ENCODE measurements at regions not wholly inside any gene's neighbourhood (a gene's known extent, or its start where the extent isn't known, plus 50 kb on each side); places are given as distances from the start of the nearest gene placed in this dataset.

DNA sequence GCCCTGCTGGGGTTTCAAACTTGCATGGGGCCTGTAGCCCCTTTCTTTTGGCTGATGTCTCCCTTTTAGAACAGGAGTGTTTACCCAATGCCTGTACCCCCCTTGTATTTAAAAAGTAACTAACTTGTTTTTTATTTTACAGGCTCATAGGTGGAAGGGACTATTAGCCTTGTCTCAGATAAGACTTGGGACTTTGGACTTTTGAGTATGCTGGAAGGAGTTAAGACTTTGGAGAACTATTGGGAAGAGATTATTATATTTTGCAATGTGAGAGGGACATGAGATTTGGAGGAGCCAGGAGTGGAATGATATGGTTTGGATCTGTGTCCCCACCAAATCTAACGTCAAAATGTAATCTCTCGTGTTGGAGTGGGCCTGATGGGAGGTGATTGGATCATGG, 314.9 kb upstream of the SP8 start:
- Histone ChIP-seq H3K4me1 (ENCODE audit: insufficient read depth, low read length) (peaks cover 6% of the 10 kb centered on the region; the same call in 1 of the 2 replicates), H3K79me2 (ENCODE audit: low read length) (no peaks in the 10 kb centered on the region), H3K9me3 (ENCODE audit: low read length) (no peaks in the 10 kb centered on the region), H4K20me1 (ENCODE audit: low read length) (no peaks in the 10 kb centered on the region), H3K36me3 (ENCODE audit: low read depth, low read length) (no peaks in the 10 kb centered on the region), H3K4me2 (ENCODE audit: low read length) (no peak overlapping the region), H3K27me3 (ENCODE audit: low read length) (no peaks in the 10 kb centered on the region), H2AFZ (ENCODE audit: low read length) (no peak overlapping the region), H3K4me3 (ENCODE audit: low read length) (no peak overlapping the region), H3F3A (ENCODE audit: low read length, unreplicated experiment) (no peaks in the 10 kb centered on the region), H3K9me2 (replicated peaks; ENCODE audit: low read length) (no peaks in the 10 kb centered on the region), H3K9ac (ENCODE audit: low read length) (no peak overlapping the region), H3K27ac (ENCODE audit: low read length) (no peak overlapping the region)
- BruUV-seq (replicated peaks): no TSS peak
- CTCF ChIA-PET: no interaction called here
- DNase-seq (no peak), ATAC-seq (no peak)
- intact Hi-C loops (cut with micrococcal nuclease): no loop called here
- no peak for TF ChIP-seq EZH2phosphoT487 (IDR thresholded peaks at IDR 0.05; ENCODE audit: borderline replicate concordance, low read length)
- TF ChIP-seq, protein P1, sequence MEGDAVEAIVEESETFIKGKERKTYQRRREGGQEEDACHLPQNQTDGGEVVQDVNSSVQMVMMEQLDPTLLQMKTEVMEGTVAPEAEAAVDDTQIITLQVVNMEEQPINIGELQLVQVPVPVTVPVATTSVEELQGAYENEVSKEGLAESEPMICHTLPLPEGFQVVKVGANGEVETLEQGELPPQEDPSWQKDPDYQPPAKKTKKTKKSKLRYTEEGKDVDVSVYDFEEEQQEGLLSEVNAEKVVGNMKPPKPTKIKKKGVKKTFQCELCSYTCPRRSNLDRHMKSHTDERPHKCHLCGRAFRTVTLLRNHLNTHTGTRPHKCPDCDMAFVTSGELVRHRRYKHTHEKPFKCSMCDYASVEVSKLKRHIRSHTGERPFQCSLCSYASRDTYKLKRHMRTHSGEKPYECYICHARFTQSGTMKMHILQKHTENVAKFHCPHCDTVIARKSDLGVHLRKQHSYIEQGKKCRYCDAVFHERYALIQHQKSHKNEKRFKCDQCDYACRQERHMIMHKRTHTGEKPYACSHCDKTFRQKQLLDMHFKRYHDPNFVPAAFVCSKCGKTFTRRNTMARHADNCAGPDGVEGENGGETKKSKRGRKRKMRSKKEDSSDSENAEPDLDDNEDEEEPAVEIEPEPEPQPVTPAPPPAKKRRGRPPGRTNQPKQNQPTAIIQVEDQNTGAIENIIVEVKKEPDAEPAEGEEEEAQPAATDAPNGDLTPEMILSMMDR (conservative IDR thresholded peaks at IDR 0.05; ENCODE audit: low read depth, low read length): no peak
- POLR2A ChIA-PET (ENCODE audit: unreplicated experiment): no interaction called here

DNA sequence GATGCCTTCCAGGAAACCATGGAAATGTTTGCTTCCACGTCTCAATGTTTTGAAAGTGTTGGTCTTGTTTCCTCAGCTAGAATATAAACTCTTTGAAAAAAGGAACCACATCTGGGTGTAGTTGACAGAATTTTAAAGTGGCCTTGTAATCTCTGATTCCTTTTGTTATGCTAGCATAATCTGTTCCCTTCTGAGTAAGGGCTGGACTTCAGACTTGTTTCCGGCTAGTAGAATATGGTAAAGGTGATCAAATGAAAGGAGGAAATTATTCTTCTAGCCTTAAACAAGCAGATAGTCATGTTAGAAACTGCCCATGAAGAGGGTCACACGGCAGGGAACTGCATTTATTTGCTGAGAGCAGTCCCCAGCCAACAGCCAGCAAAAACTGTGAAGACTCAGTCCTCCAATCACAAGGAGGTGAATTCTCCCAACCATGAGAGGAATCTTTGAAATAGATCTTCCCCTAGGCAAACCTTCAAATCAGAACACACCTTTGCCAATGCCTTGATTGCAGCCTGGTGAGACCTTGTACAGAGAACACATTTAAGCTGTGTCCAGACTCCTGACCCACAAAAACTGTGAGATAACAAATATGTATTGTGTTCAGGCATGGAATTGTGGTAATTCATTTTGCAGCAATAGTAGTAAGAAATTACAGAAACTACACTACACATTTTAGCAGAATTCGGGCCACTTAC, 316.9 kb upstream of the SP8 start:
- H3K9me3 ChIP-seq (ENCODE audit: low read length): no peaks in the 10 kb centered on the region
- no peaks in the 10 kb centered on the region for H3K9me2 ChIP-seq (replicated peaks; ENCODE audit: low read length)
- intact Hi-C loops (cut with micrococcal nuclease): loop anchor here (1.0 kb wide), 1 partner anchor 27 kb away; no protein-coding TSS in a partner anchor
- CTCF ChIA-PET: no interaction called here
- H2AFZ ChIP-seq (ENCODE audit: low read length): no peak overlapping the region
- no peak overlapping the region for H3K4me2 ChIP-seq (ENCODE audit: low read length)
- TF ChIP-seq EZH2 (IDR thresholded peaks at IDR 0.05; ENCODE audit: low read length, unreplicated experiment) (no peak), EZH2phosphoT487 (IDR thresholded peaks at IDR 0.05; ENCODE audit: borderline replicate concordance, low read length) (no peak)
- TF ChIP-seq, protein P1 (conservative IDR thresholded peaks at IDR 0.05; ENCODE audit: low read depth, low read length): no peak
- H3K9ac ChIP-seq (ENCODE audit: low read length): no peak overlapping the region
- BruUV-seq (replicated peaks): no TSS peak
- H3K27me3 ChIP-seq (ENCODE audit: low read length): no peaks in the 10 kb centered on the region
- H3K36me3 ChIP-seq (ENCODE audit: low read depth, low read length): no peaks in the 10 kb centered on the region
- no peaks in the 10 kb centered on the region for H3K79me2 ChIP-seq (ENCODE audit: low read length)
- no peaks in the 10 kb centered on the region for H3F3A ChIP-seq (ENCODE audit: low read length, unreplicated experiment)
- H3K4me1 ChIP-seq (ENCODE audit: insufficient read depth, low read length): peaks cover 9% of the 10 kb centered on the region; the same call in 1 of the 2 replicates
- no peaks in the 10 kb centered on the region for H4K20me1 ChIP-seq (ENCODE audit: low read length)
- ATAC-seq: no peak
- no peak for DNase-seq
- no peak overlapping the region for H3K27ac ChIP-seq (ENCODE audit: low read length)
- POLR2A ChIA-PET (ENCODE audit: unreplicated experiment): no interaction called here
- no peak overlapping the region for H3K4me3 ChIP-seq (ENCODE audit: low read length)

DNA sequence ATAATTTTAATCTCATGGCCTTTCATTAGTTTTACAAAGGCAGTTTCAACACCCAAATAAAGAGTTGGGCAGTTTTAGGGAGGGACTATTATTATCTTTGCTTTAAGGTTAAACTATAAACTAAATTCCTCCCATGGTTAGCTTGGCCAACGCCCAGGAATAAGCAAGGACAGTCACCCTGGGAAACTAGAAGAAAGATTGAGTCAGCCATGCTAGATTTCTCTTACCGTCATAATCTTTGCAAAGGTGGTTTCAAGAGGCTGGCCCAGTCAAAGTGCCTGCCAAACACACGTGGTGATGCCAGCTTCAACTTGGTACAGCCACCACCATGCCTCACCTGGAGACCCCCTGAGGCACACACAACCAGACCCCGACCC, 317.4 kb upstream of the SP8 start:
- Histone ChIP-seq H2AFZ (ENCODE audit: low read length) (no peak overlapping the region), H3K79me2 (ENCODE audit: low read length) (no peaks in the 10 kb centered on the region), H3K9ac (ENCODE audit: low read length) (no peak overlapping the region), H3K4me3 (ENCODE audit: low read length) (no peak overlapping the region), H4K20me1 (ENCODE audit: low read length) (no peaks in the 10 kb centered on the region), H3K27ac (ENCODE audit: low read length) (no peak overlapping the region), H3K36me3 (ENCODE audit: low read depth, low read length) (no peaks in the 10 kb centered on the region), H3K9me3 (ENCODE audit: low read length) (no peaks in the 10 kb centered on the region), H3F3A (ENCODE audit: low read length, unreplicated experiment) (no peaks in the 10 kb centered on the region), H3K4me2 (ENCODE audit: low read length) (no peak overlapping the region), H3K9me2 (replicated peaks; ENCODE audit: low read length) (no peaks in the 10 kb centered on the region), H3K27me3 (ENCODE audit: low read length) (no peaks in the 10 kb centered on the region), H3K4me1 (ENCODE audit: insufficient read depth, low read length) (peaks cover 9% of the 10 kb centered on the region; the same call in 1 of the 2 replicates)
- ChIA-PET CTCF (no interaction called here), POLR2A (ENCODE audit: unreplicated experiment) (no interaction called here)
- ATAC-seq (no peak), DNase-seq (peak; percentile 30)
- no TSS peak for BruUV-seq (replicated peaks)
- no peak for TF ChIP-seq EZH2phosphoT487 (IDR thresholded peaks at IDR 0.05; ENCODE audit: borderline replicate concordance, low read length)
- TF ChIP-seq EZH2 (IDR thresholded peaks at IDR 0.05; ENCODE audit: low read length, unreplicated experiment): no peak
- TF ChIP-seq, protein P1 (conservative IDR thresholded peaks at IDR 0.05; ENCODE audit: low read depth, low read length): no peak
- intact Hi-C loops (cut with micrococcal nuclease): loop anchor here (1.0 kb wide), 1 partner anchor 28 kb away; no protein-coding TSS in a partner anchor
